Lung (tissue), 11 donors: ENCODE measurements at regions not wholly inside any gene's neighbourhood (a gene's known extent, or its start where the extent isn't known, plus 50 kb on each side); places are given as distances from the start of the nearest gene placed in this dataset.
A peak's percentile ranks its signal among the peaks of the same experiment; 100 is the strongest.

ENCODE experiments used
- ATAC-seq: fragments of 200-7000 bp; cut with Tn5 transposase; one replicate; pipeline ENCODE4 v1.9.1; 2020; ENCODE audit warnings: moderate number of reproducible peaks; ENCODE audit not compliant: insufficient read depth, low FRiP score
- DNase-seq, 3 donors: peaks; one replicate each; pipeline ENCODE4 v3.0.0-alpha.2; 2013 to 2017
- H3K27ac ChIP-seq, 2 donors: one replicate each; pipeline ENCODE4 v1.5.1; 2013; ENCODE audit warnings: mild to moderate bottlenecking in 2 of 2, moderate library complexity in 2 of 2, control low read depth in 1 of 2, inconsistent platforms in 1 of 2, low read depth in 1 of 2, low read length in 1 of 2
- H3K27me3 ChIP-seq, 3 donors: one replicate each; pipeline ENCODE4 v1.5.1; 2013; ENCODE audit warnings: low read length in 2 of 3; ENCODE audit not compliant: control insufficient read depth in 3 of 3, insufficient read depth in 3 of 3
- H3K36me3 ChIP-seq, 4 donors: one replicate each; pipeline ENCODE4 v1.5.1; 2013; ENCODE audit warnings: low read length in 4 of 4, mild to moderate bottlenecking in 1 of 4, moderate library complexity in 1 of 4; ENCODE audit not compliant: control insufficient read depth in 4 of 4, insufficient read depth in 4 of 4
- H3K4me1 ChIP-seq, 5 donors: one replicate each; pipeline ENCODE4 v1.5.1; 2013; ENCODE audit warnings: low read length in 5 of 5, mild to moderate bottlenecking in 2 of 5, moderate library complexity in 1 of 5; ENCODE audit not compliant: control insufficient read depth in 5 of 5, insufficient read depth in 5 of 5
- H3K4me3 ChIP-seq: one replicate; pipeline ENCODE4 v1.5.1; 2013; ENCODE audit warnings: mild to moderate bottlenecking, control low read depth, moderate library complexity
- H3K9ac ChIP-seq, 2 donors: one replicate each; pipeline ENCODE4 v1.5.1; 2013; ENCODE audit warnings: low read length in 2 of 2, control low read depth in 1 of 2; ENCODE audit not compliant: insufficient read depth in 1 of 2
- H3K9me3 ChIP-seq, 4 donors: one replicate each; pipeline ENCODE4 v1.5.1; 2013; ENCODE audit warnings: low read length in 3 of 4, mild to moderate bottlenecking in 1 of 4, moderate library complexity in 1 of 4; ENCODE audit not compliant: control insufficient read depth in 4 of 4, insufficient read depth in 3 of 4
- CTCF ChIP-seq: IDR thresholded peaks from 2 replicates; pipeline ENCODE4 v1.5.1; 2012; ENCODE audit warnings: mild to moderate bottlenecking; ENCODE audit errors: control extremely low read depth, extremely low read depth
- WGBS, 2 donors: extraction: QIAGEN DNeasy Blood & Tissue Kit; methylation state at CpG; one replicate each; pipeline ENCODE4 v1.1.7; 2013; 5-methylcytosine and 5-hydroxymethylcytosine counted together
- donor health status: control.
- donor health status: control.
- donor health status: Bipolar disorder and iron deficiency.
- donor health status: healthy.
- donor health status: DM: yes; HTN: yes; CAD: no.

GRCh38 chr13:105502193-105502592 is 1033.3 kb downstream of the EFNB2 start:
- no peak for TF ChIP-seq CTCF
- no peak for ATAC-seq
- Histone ChIP-seq H3K36me3 (no peaks in the 10 kb centered on the region), H3K9ac (no peak overlapping the region), H3K27ac (no peak overlapping the region), H3K9me3 (peaks cover 0 to 2% (median 0%) of the 10 kb centered on the region in 4 donors), H3K4me1 (peaks cover 0 to 2% (median 0%) of the 10 kb centered on the region in 5 donors), H3K27me3 (no peaks in the 10 kb centered on the region), H3K4me3 (no peak overlapping the region)
- DNase-seq, result no peak
- 59 to 74% methylated on average over 5 of the region's 5 CpGs for WGBS, 2 donors

- 68 to 88% methylated on average over 3 of the region's 3 CpGs for WGBS, 2 donors
- H3K9ac ChIP-seq, result no peak overlapping the region
- no peak overlapping the region for H3K4me3 ChIP-seq
- no peaks in the 10 kb centered on the region for H3K27me3 ChIP-seq
- H3K27ac ChIP-seq, result no peak overlapping the region
- no peaks in the 10 kb centered on the region for H3K36me3 ChIP-seq
- H3K4me1 ChIP-seq, result peaks cover 0 to 6% (median 0%) of the 10 kb centered on the region in 5 donors
- no peak for ATAC-seq
- no peaks in the 10 kb centered on the region for H3K9me3 ChIP-seq
- TF ChIP-seq CTCF, result no peak
- peak; percentile 13 to 43 (median 19) for DNase-seq
Measured at GRCh38 chr13:105497597-105497996, 1037.9 kb downstream of the EFNB2 start.

GRCh38 chr13:105492216-105492615 is 1043.2 kb downstream of the EFNB2 start:
- no peak for TF ChIP-seq CTCF
- Histone ChIP-seq H3K4me3 (no peak overlapping the region), H3K36me3 (no peaks in the 10 kb centered on the region), H3K4me1 (peaks cover 0 to 4% (median 0%) of the 10 kb centered on the region in 5 donors), H3K27ac (no peak overlapping the region), H3K9me3 (no peaks in the 10 kb centered on the region), H3K27me3 (no peaks in the 10 kb centered on the region), H3K9ac (no peak overlapping the region)
- ATAC-seq (no peak), DNase-seq (no peak)

- WGBS, 2 donors, result 74 to 87% methylated on average over 3 of the region's 3 CpGs
- H3K27ac ChIP-seq, result no peak overlapping the region
- no peaks in the 10 kb centered on the region for H3K4me1 ChIP-seq
- TF ChIP-seq CTCF, result no peak
- DNase-seq, result no peak
- no peak for ATAC-seq
- no peaks in the 10 kb centered on the region for H3K9me3 ChIP-seq
- no peak overlapping the region for H3K9ac ChIP-seq
- H3K27me3 ChIP-seq, result no peaks in the 10 kb centered on the region
- no peak overlapping the region for H3K4me3 ChIP-seq
- no peaks in the 10 kb centered on the region for H3K36me3 ChIP-seq
Measured at GRCh38 chr13:105491345-105491744, 1044.1 kb downstream of the EFNB2 start.
